GM12878 (cell line): ENCODE measurements at regions not wholly inside any gene's neighbourhood (a gene's known extent, or its start where the extent isn't known, plus 50 kb on each side); places are given as distances from the start of the nearest gene placed in this dataset.

Experiments
- CHD1 ChIP-seq: IDR thresholded peaks from 2 replicates; pipeline ENCODE4 v1.6.1; 2012; ENCODE audit warnings: low read depth, low read length, improper control_type of control experiment
- CTCF ChIP-seq, 3 experiments: IDR thresholded peaks in 2 of 3; conservative IDR thresholded peaks in 1 of 3; 2 replicates each; pipeline ENCODE4 v1.5.1; 2011; ENCODE audit warnings: low read depth in 3 of 3, low read length in 3 of 3, mild to moderate bottlenecking in 3 of 3, control low read depth in 2 of 3, moderate library complexity in 2 of 3, inconsistent platforms in 1 of 3, mixed read lengths in 1 of 3; ENCODE audit not compliant: control insufficient read depth in 2 of 3, insufficient read depth in 1 of 3; ENCODE audit errors: extremely low read depth in 1 of 3
- ELK1 ChIP-seq: IDR thresholded peaks from 2 replicates; pipeline ENCODE4 v1.6.1; 2012; ENCODE audit warnings: low read depth, low read length, improper control_type of control experiment
- EZH2 ChIP-seq: IDR thresholded peaks from 2 replicates; pipeline ENCODE4 v1.6.1; 2012; ENCODE audit warnings: low read depth, mild to moderate bottlenecking, control low read depth, inconsistent platforms, low read length, borderline replicate concordance; ENCODE audit not compliant: control insufficient read depth
- FOXM1 ChIP-seq: IDR thresholded peaks from 2 replicates; pipeline ENCODE4 v1.6.1; 2012; ENCODE audit warnings: low read depth, mild to moderate bottlenecking, inconsistent platforms, low read length, moderate library complexity
- PAX8 ChIP-seq: fragments of 450-650 bp; IDR thresholded peaks from 2 replicates; pipeline ENCODE4 v1.6.1; 2017; ENCODE audit warnings: mild to moderate bottlenecking, moderate library complexity
- POLR2AphosphoS5 ChIP-seq: IDR thresholded peaks from 2 replicates; pipeline ENCODE4 v1.6.1; 2011; ENCODE audit warnings: mild to moderate bottlenecking, low read length, inconsistent platforms
- RAD21 ChIP-seq: IDR thresholded peaks from 2 replicates; pipeline ENCODE4 v1.6.1; 2011; ENCODE audit warnings: mild to moderate bottlenecking, low read depth, low read length, moderate library complexity; ENCODE audit not compliant: insufficient read depth
- TAF1 ChIP-seq: IDR thresholded peaks from 2 replicates; pipeline ENCODE4 v1.6.1; 2011; ENCODE audit warnings: mild to moderate bottlenecking, low read depth, low read length, borderline replicate concordance
- USF2 ChIP-seq: IDR thresholded peaks from 2 replicates; pipeline ENCODE4 v1.6.1; 2011; ENCODE audit warnings: low read depth, low read length, improper control_type of control experiment, borderline replicate concordance
- ZBTB40 ChIP-seq: fragments of 450-650 bp; IDR thresholded peaks from 2 replicates; pipeline ENCODE4 v1.6.1; 2016; ENCODE audit warnings: mild to moderate bottlenecking, moderate library complexity, borderline replicate concordance
- ZZZ3 ChIP-seq: IDR thresholded peaks from 2 replicates; pipeline ENCODE4 v1.6.1; 2011; ENCODE audit warnings: low read depth; ENCODE audit not compliant: control insufficient read depth, insufficient read length

GRCh38 chr10:105585171-105585570, 944.1 kb downstream of the SORCS3 start:
- no peak for TF ChIP-seq ZBTB40
- TF ChIP-seq RAD21, result no peak
- no peak for TF ChIP-seq ELK1
- TF ChIP-seq CHD1, result no peak
- no peak for TF ChIP-seq PAX8
- no peak for TF ChIP-seq CTCF (IDR thresholded peaks at IDR 0.05 in 2 of 3, conservative IDR thresholded peaks at IDR 0.05 in 1 of 3; ENCODE audit: control insufficient read depth in 2 of 3, extremely low read depth in 1 of 3, insufficient read depth in 1 of 3, low read depth in 3 of 3, low read length in 3 of 3)
- no peak for TF ChIP-seq USF2
- no peak for TF ChIP-seq POLR2AphosphoS5
- no peak for TF ChIP-seq EZH2
- TF ChIP-seq TAF1, result no peak
- no peak for TF ChIP-seq FOXM1
- TF ChIP-seq ZZZ3, result no peak
